ENCODE measurements at regions not wholly inside any gene's neighbourhood (a gene's known extent, or its start where the extent isn't known, plus 50 kb on each side); places are given as distances from the start of the nearest gene placed in this dataset.

DNA sequence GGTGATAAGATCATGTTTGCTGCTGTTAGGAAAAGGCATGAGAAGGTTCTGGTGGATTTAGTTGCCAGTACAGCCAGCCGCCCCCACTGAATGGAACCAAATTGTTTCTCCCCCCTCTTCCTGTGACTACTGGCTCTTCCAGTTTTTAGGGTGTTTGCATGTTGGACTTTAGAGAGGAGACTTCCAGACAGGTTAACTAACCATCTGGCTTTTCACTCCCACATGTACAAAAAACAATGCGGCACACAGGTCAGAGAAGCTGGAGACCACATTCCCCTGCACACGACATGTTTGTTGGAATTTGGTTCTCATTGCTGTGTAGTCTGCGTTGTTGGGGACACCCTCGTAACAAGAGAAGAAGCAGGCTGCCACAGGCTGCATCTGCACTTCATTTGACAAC, 103.9 kb upstream of the TMEM132C start:
- SMC1A ChIA-PET (ENCODE audit: uncharacterized antibody, unreplicated experiment) = no interaction called here
- ATAC-seq (no peak), FAIRE-seq (no peak), DNase-seq (ENCODE audit: low read depth, low spot score) (no peak)
- Histone ChIP-seq H4K20me1 (ENCODE audit: control insufficient read depth, insufficient read depth) (no peaks in the 10 kb centered on the region), H3K79me2 (ENCODE audit: control insufficient read depth, insufficient read depth, low read length) (no peaks in the 10 kb centered on the region), H3K27ac (ENCODE audit: control insufficient read depth, insufficient read depth) (no peak overlapping the region), H3K36me3 (ENCODE audit: control insufficient read depth in 2 of 2, insufficient read depth in 2 of 2, low read length in 1 of 2) (no peaks in the 10 kb centered on the region), H3K9ac (ENCODE audit: control insufficient read depth, insufficient read depth, low read length) (no peak overlapping the region), H3K4me1 (ENCODE audit: control insufficient read depth, insufficient read depth, low read length) (no peaks in the 10 kb centered on the region), H3K27me3 (replicated peaks in 1 of 2; ENCODE audit: control insufficient read depth in 2 of 2, insufficient read depth in 2 of 2, low read length in 1 of 2) (no peaks in the 10 kb centered on the region), H2AFZ (ENCODE audit: control insufficient read depth, low read depth, low read length) (no peak overlapping the region), H3K4me3 (no peak overlapping the region), H3K9me3 (replicated peaks; ENCODE audit: control insufficient read depth, insufficient read depth, low read length) (no peaks in the 10 kb centered on the region), H3K4me2 (ENCODE audit: control insufficient read depth, insufficient read depth) (no peak overlapping the region)
- intact Hi-C loops (cut with micrococcal nuclease; ENCODE audit: unreplicated experiment) (no loop called here), in situ Hi-C loops (cut with MboI) (no loop called here)
- 29% methylated on average over 5 of the region's 5 CpGs for WGBS (ENCODE audit: insufficient coverage, insufficient replicate concordance, low lambda C conversion rate, missing lambda C conversion rate)
- CTCF ChIA-PET = no interaction called here
- no TSS peak for BruUV-seq (replicated peaks)
- POLR2A ChIA-PET = no interaction called here
- RAD21 ChIA-PET (ENCODE audit: unreplicated experiment) = no interaction called here
- TF ChIP-seq, protein P1, sequence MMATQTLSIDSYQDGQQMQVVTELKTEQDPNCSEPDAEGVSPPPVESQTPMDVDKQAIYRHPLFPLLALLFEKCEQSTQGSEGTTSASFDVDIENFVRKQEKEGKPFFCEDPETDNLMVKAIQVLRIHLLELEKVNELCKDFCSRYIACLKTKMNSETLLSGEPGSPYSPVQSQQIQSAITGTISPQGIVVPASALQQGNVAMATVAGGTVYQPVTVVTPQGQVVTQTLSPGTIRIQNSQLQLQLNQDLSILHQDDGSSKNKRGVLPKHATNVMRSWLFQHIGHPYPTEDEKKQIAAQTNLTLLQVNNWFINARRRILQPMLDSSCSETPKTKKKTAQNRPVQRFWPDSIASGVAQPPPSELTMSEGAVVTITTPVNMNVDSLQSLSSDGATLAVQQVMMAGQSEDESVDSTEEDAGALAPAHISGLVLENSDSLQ (IDR thresholded peaks at IDR 0.05) = no peak
- TF ChIP-seq RELB (IDR thresholded peaks at IDR 0.05; ENCODE audit: low read depth) (no peak), CBFB (IDR thresholded peaks at IDR 0.05; ENCODE audit: low read depth) (no peak), E2F4 (IDR thresholded peaks at IDR 0.05; ENCODE audit: low read depth, low read length) (no peak)

- intact Hi-C loops (cut with micrococcal nuclease; ENCODE audit: unreplicated experiment) (no loop called here), in situ Hi-C loops (cut with MboI) (no loop called here)
- POLR2A ChIA-PET = no interaction called here
- H3K4me1 ChIP-seq (ENCODE audit: control insufficient read depth, insufficient read depth, low read length) = no peaks in the 10 kb centered on the region
- H3K36me3 ChIP-seq (ENCODE audit: control insufficient read depth in 2 of 2, insufficient read depth in 2 of 2, low read length in 1 of 2) = no peaks in the 10 kb centered on the region
- SMC1A ChIA-PET (ENCODE audit: uncharacterized antibody, unreplicated experiment) = no interaction called here
- H4K20me1 ChIP-seq (ENCODE audit: control insufficient read depth, insufficient read depth) = no peaks in the 10 kb centered on the region
- no peak overlapping the region for H3K27ac ChIP-seq (ENCODE audit: control insufficient read depth, insufficient read depth)
- no peak for DNase-seq (ENCODE audit: low read depth, low spot score)
- H3K4me2 ChIP-seq (ENCODE audit: control insufficient read depth, insufficient read depth) = no peak overlapping the region
- RAD21 ChIA-PET (ENCODE audit: unreplicated experiment) = no interaction called here
- no peak for ATAC-seq
- H3K79me2 ChIP-seq (ENCODE audit: control insufficient read depth, insufficient read depth, low read length) = no peaks in the 10 kb centered on the region
- no peak overlapping the region for H3K9ac ChIP-seq (ENCODE audit: control insufficient read depth, insufficient read depth, low read length)
- CTCF ChIA-PET = no interaction called here
- H2AFZ ChIP-seq (ENCODE audit: control insufficient read depth, low read depth, low read length) = no peak overlapping the region
- H3K9me3 ChIP-seq (replicated peaks; ENCODE audit: control insufficient read depth, insufficient read depth, low read length) = no peaks in the 10 kb centered on the region
- no peaks in the 10 kb centered on the region for H3K27me3 ChIP-seq (replicated peaks in 1 of 2; ENCODE audit: control insufficient read depth in 2 of 2, insufficient read depth in 2 of 2, low read length in 1 of 2)
- WGBS (ENCODE audit: insufficient coverage, insufficient replicate concordance, low lambda C conversion rate, missing lambda C conversion rate) = 0% methylated on average over 1 of the region's 1 CpG
- FAIRE-seq = no peak
- H3K4me3 ChIP-seq = no peak overlapping the region
- BruUV-seq (replicated peaks) = no TSS peak
- TF ChIP-seq ESRRA (IDR thresholded peaks at IDR 0.05; ENCODE audit: low read length) (no peak), SREBF2 (IDR thresholded peaks at IDR 0.05; ENCODE audit: low read length) (no peak), MLLT1 (IDR thresholded peaks at IDR 0.05) (no peak), MEF2A (IDR thresholded peaks at IDR 0.05; ENCODE audit: insufficient read depth, low read depth, low read length) (no peak), RUNX3 (IDR thresholded peaks at IDR 0.05; ENCODE audit: low read length) (no peak), SRF (IDR thresholded peaks at IDR 0.05; ENCODE audit: low read depth in 2 of 2, low read length in 2 of 2) (no peak), ATF7 (IDR thresholded peaks at IDR 0.05; ENCODE audit: low read depth) (no peak), E2F4 (IDR thresholded peaks at IDR 0.05; ENCODE audit: low read depth, low read length) (no peak)
Measured at GRCh38 chr12:128164533-128164932, 102.4 kb upstream of the TMEM132C start.
